T-helper 1 cell treated with Interleukin-12 subunit alpha and Interleukin-12 subunit beta and Interleukin-4 antibody, amounts not matched to agents 30 ng/mL and 1 ng/mL, for 36 hours (primary cell): ENCODE measurements at regions not wholly inside any gene's neighbourhood (a gene's known extent, or its start where the extent isn't known, plus 50 kb on each side); places are given as distances from the start of the nearest gene placed in this dataset.

Experiments used
- intact Hi-C: fragments of 100-400 bp; cut with micrococcal nuclease; formaldehyde crosslinking; loops from one replicate; pipeline ENCODE4 v1.15.1; 2024

- intact Hi-C loops = no loop called here
These were observed 734.3 kb downstream of the BRD1 start for GRCh38 chr22:49093192-49093880.

- intact Hi-C loops = no loop called here
These were observed 735.0 kb downstream of the BRD1 start for GRCh38 chr22:49092716-49093115.

- intact Hi-C loops = no loop called here
These were observed 735.6 kb downstream of the BRD1 start for GRCh38 chr22:49091917-49092545.

- intact Hi-C loops = no loop called here
These were observed 736.2 kb downstream of the BRD1 start for GRCh38 chr22:49091451-49091850.

- intact Hi-C loops = no loop called here
These were observed 736.9 kb downstream of the BRD1 start for GRCh38 chr22:49090853-49091135.

GRCh38 chr22:49090061-49090852 lies 737.4 kb downstream of the BRD1 start:
- intact Hi-C loops = no loop called here

- intact Hi-C loops = no loop called here
These were observed 738.6 kb downstream of the BRD1 start for GRCh38 chr22:49088801-49089791.

GRCh38 chr22:49087716-49088601 lies 739.7 kb downstream of the BRD1 start:
- intact Hi-C loops = no loop called here

GRCh38 chr22:49087198-49087597 lies 740.5 kb downstream of the BRD1 start:
- intact Hi-C loops = no loop called here

GRCh38 chr22:49086606-49087157 lies 741.0 kb downstream of the BRD1 start:
- intact Hi-C loops = no loop called here

- intact Hi-C loops = no loop called here
These were observed 741.5 kb downstream of the BRD1 start for GRCh38 chr22:49086181-49086580.

- intact Hi-C loops = no loop called here
These were observed 743.5 kb downstream of the BRD1 start for GRCh38 chr22:49084206-49084605.

- intact Hi-C loops = no loop called here
These were observed 744.1 kb downstream of the BRD1 start for GRCh38 chr22:49083607-49084006.

- intact Hi-C loops = no loop called here
These were observed 745.2 kb downstream of the BRD1 start for GRCh38 chr22:49082451-49082850.

- intact Hi-C loops = no loop called here
These were observed 745.7 kb downstream of the BRD1 start for GRCh38 chr22:49081926-49082325.

GRCh38 chr22:49081261-49081666 lies 746.4 kb downstream of the BRD1 start:
- intact Hi-C loops = no loop called here

GRCh38 chr22:49080631-49081030 lies 747.0 kb downstream of the BRD1 start:
- intact Hi-C loops = no loop called here

GRCh38 chr22:49079743-49080500 lies 747.8 kb downstream of the BRD1 start:
- intact Hi-C loops = no loop called here

- intact Hi-C loops = no loop called here
These were observed 748.5 kb downstream of the BRD1 start for GRCh38 chr22:49079027-49079725.
